ENCODE measurements at regions not wholly inside any gene's neighbourhood (a gene's known extent, or its start where the extent isn't known, plus 50 kb on each side); places are given as distances from the start of the nearest gene placed in this dataset.

- Histone ChIP-seq H4K20me1 (ENCODE audit: insufficient read depth) (no peaks in the 10 kb centered on the region), H3K36me3 (replicated peaks in 1 of 2; ENCODE audit: control insufficient read depth in 1 of 2, insufficient read depth in 2 of 2, low read length in 1 of 2) (no peaks in the 10 kb centered on the region), H3K9me2 (no peaks in the 10 kb centered on the region), H3K4me3 (ENCODE audit: low read depth in 2 of 2, low read length in 1 of 2) (no peak overlapping the region), H3K27me3 (ENCODE audit: insufficient read depth) (no peaks in the 10 kb centered on the region; the same call in 1 of the 2 replicates), H3K9ac (no peak overlapping the region), H3K27ac (ENCODE audit: low read depth in 2 of 2, low read length in 1 of 2) (no peak overlapping the region), H3F3A (replicated peaks; ENCODE audit: insufficient read depth) (no peaks in the 10 kb centered on the region), H3K9me3 (no peaks in the 10 kb centered on the region), H2AFZ (ENCODE audit: low read depth) (no peak overlapping the region), H3K79me2 (ENCODE audit: insufficient read depth) (no peaks in the 10 kb centered on the region), H3K4me2 (no peak overlapping the region), H3K4me1 (ENCODE audit: control insufficient read depth in 1 of 2, insufficient read depth in 2 of 2, low read depth in 1 of 2, low read length in 1 of 2) (no peaks in the 10 kb centered on the region)
- TF ChIP-seq FOSL2 (IDR thresholded peaks at IDR 0.05; ENCODE audit: borderline replicate concordance, low read depth) (no peak), ELF1 (IDR thresholded peaks at IDR 0.05) (no peak), FOXM1 (IDR thresholded peaks at IDR 0.05; ENCODE audit: low read depth) (no peak), POLR2AphosphoS5 (IDR thresholded peaks at IDR 0.05; ENCODE audit: low read depth, low read length) (no peak), NRF1 (IDR thresholded peaks at IDR 0.05; ENCODE audit: low read depth, low read length) (no peak), MEF2A (IDR thresholded peaks at IDR 0.05; ENCODE audit: borderline replicate concordance, low read depth) (no peak), EP300 (IDR thresholded peaks at IDR 0.05; ENCODE audit: borderline replicate concordance in 1 of 2, low read depth in 1 of 2, low read length in 1 of 2) (no peak), MXI1 (IDR thresholded peaks at IDR 0.05; ENCODE audit: low read depth, low read length) (no peak), YY1 (IDR thresholded peaks at IDR 0.05; ENCODE audit: low read depth) (no peak), MAX (IDR thresholded peaks at IDR 0.05; ENCODE audit: low read depth) (no peak), GATA2 (CRISPR knock-in tag; IDR thresholded peaks at IDR 0.05) (no peak)
- no peak for DNase-seq
- POLR2A ChIA-PET: no interaction called here
- CTCF ChIA-PET: no interaction called here
Measured at GRCh38 chr5:131064669-131065371, 100.2 kb downstream of the HINT1 start.

- CTCF ChIA-PET: no interaction called here
- no peaks in the 10 kb centered on the region for H3K27me3 ChIP-seq (ENCODE audit: insufficient read depth)
- H3K9me2 ChIP-seq: no peaks in the 10 kb centered on the region
- H3K27ac ChIP-seq (ENCODE audit: low read depth in 2 of 2, low read length in 1 of 2): no peak overlapping the region
- H3F3A ChIP-seq (replicated peaks; ENCODE audit: insufficient read depth): no peaks in the 10 kb centered on the region
- H3K4me2 ChIP-seq: no peak overlapping the region
- H3K4me3 ChIP-seq (ENCODE audit: low read depth in 2 of 2, low read length in 1 of 2): no peak overlapping the region
- 1% methylated on average over 2 of the region's 2 CpGs for whole genome bisulfite sequencing (ENCODE audit: low lambda C conversion rate)
- POLR2A ChIA-PET: no interaction called here
- H4K20me1 ChIP-seq (ENCODE audit: insufficient read depth): no peaks in the 10 kb centered on the region
- no peak for DNase-seq
- no peak overlapping the region for H2AFZ ChIP-seq (ENCODE audit: low read depth)
- H3K4me1 ChIP-seq (ENCODE audit: control insufficient read depth in 1 of 2, insufficient read depth in 2 of 2, low read depth in 1 of 2, low read length in 1 of 2): no peaks in the 10 kb centered on the region
- no peaks in the 10 kb centered on the region for H3K79me2 ChIP-seq (ENCODE audit: insufficient read depth)
- no peak for TF ChIP-seq JUND (IDR thresholded peaks at IDR 0.05)
- no peak for TF ChIP-seq CHD2 (IDR thresholded peaks at IDR 0.05; ENCODE audit: low read length, partially characterized antibody)
- no peak for TF ChIP-seq PBX3 (IDR thresholded peaks at IDR 0.05)
- no peak for TF ChIP-seq REST (IDR thresholded peaks at IDR 0.05; ENCODE audit: low read depth, low read length)
- TF ChIP-seq MAX (IDR thresholded peaks at IDR 0.05; ENCODE audit: low read depth): no peak
- TF ChIP-seq SMC3 (IDR thresholded peaks at IDR 0.05; ENCODE audit: low read depth, low read length): no peak
- no peak for TF ChIP-seq FOXM1 (IDR thresholded peaks at IDR 0.05; ENCODE audit: low read depth)
- TF ChIP-seq TCF12 (IDR thresholded peaks at IDR 0.05): no peak
- TF ChIP-seq TEAD4 (IDR thresholded peaks at IDR 0.05; ENCODE audit: borderline replicate concordance, insufficient read depth): no peak
- TF ChIP-seq USF1 (IDR thresholded peaks at IDR 0.05; ENCODE audit: borderline replicate concordance, low read depth): no peak
- TF ChIP-seq YY1 (IDR thresholded peaks at IDR 0.05; ENCODE audit: low read depth): no peak
- no peak for TF ChIP-seq ELF1 (IDR thresholded peaks at IDR 0.05)
- TF ChIP-seq NRF1 (IDR thresholded peaks at IDR 0.05; ENCODE audit: low read depth, low read length): no peak
- no peak for TF ChIP-seq USF2 (IDR thresholded peaks at IDR 0.05; ENCODE audit: borderline replicate concordance, low read depth, low read length)
- H3K9me3 ChIP-seq: no peaks in the 10 kb centered on the region; the same call in 1 of the 2 replicates
- no peaks in the 10 kb centered on the region for H3K36me3 ChIP-seq (replicated peaks in 1 of 2; ENCODE audit: control insufficient read depth in 1 of 2, insufficient read depth in 2 of 2, low read length in 1 of 2)
- H3K9ac ChIP-seq: no peak overlapping the region
Measured at GRCh38 chr5:131042021-131042789, 122.9 kb downstream of the HINT1 start.
